Ascending aorta (tissue), 2 donors: ENCODE measurements at regions not wholly inside any gene's neighbourhood (a gene's known extent, or its start where the extent isn't known, plus 50 kb on each side); places are given as distances from the start of the nearest gene placed in this dataset.

Source experiments
- DNase-seq, 2 donors: peaks; one replicate each; pipeline ENCODE4 v3.0.0-alpha.2; 2019; ENCODE audit warnings: low spot score in 2 of 2
- H3K27ac ChIP-seq, 2 donors: fragments of 200-600 bp; sonication (generic); one replicate each; pipeline ENCODE4 v1.5.1; 2016 to 2017; ENCODE audit warnings: mild to moderate bottlenecking in 1 of 2
- H3K27me3 ChIP-seq: fragments of 200-600 bp; sonication (generic); one replicate; pipeline ENCODE4 v1.5.1; 2017
- H3K36me3 ChIP-seq, 2 donors: fragments of 200-600 bp; sonication (generic); one replicate each; pipeline ENCODE4 v1.5.1; 2016
- H3K4me1 ChIP-seq, 2 donors: fragments of 200-600 bp; sonication (generic); one replicate each; pipeline ENCODE4 v1.5.1; 2016 to 2017; ENCODE audit warnings: mild to moderate bottlenecking in 1 of 2
- H3K4me3 ChIP-seq, 2 donors: fragments of 200-600 bp; sonication (generic); one replicate each; pipeline ENCODE4 v1.5.1; 2016 to 2017; ENCODE audit warnings: mild to moderate bottlenecking in 1 of 2
- H3K9me3 ChIP-seq, 2 donors: fragments of 200-600 bp; sonication (generic); one replicate each; pipeline ENCODE4 v1.5.1; 2016
- intact Hi-C: fragments of 100-400 bp; cut with DNase I; formaldehyde crosslinking; loops from one replicate; pipeline ENCODE4 v1.15.1; 2023
- TF ChIP-seq, protein P1 (sequence below), 3 experiments: fragments of 200-600 bp in 2 of 3; fragments of 450-650 bp in 1 of 3; sonication (generic) in 2 of 3; IDR thresholded peaks; one replicate each; pipeline ENCODE4 v1.5.1; 2016 to 2019; ENCODE audit warnings: antibody characterized with exemption in 3 of 3, mild to moderate bottlenecking in 1 of 3, moderate library complexity in 1 of 3

DNA sequence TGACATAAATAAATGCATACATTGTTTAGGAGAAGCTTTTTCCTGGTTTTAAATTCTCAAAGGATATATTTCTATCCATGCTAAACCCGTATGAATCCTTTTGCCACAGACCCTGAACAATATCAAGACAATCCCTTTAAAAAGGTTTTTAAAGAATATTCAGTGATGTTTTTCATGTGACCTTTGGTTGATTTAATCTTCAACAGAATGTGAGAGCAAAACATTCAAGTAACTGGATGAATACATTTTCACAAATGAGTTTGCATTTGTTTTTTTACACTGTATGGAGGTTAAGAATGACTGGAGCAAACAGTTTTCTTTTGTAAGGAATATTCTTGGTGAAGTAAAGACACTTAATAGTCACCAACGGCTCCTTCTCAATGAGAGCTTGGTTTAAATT is 139.4 kb upstream of the CWC22 start:
- Histone ChIP-seq H3K4me3 (no peak overlapping the region), H3K4me1 (no peaks in the 10 kb centered on the region), H3K36me3 (no peaks in the 10 kb centered on the region), H3K27me3 (no peaks in the 10 kb centered on the region), H3K9me3 (no peaks in the 10 kb centered on the region), H3K27ac (no peak overlapping the region)
- intact Hi-C loops, result no loop called here
- no peak for DNase-seq
- TF ChIP-seq, protein P1, sequence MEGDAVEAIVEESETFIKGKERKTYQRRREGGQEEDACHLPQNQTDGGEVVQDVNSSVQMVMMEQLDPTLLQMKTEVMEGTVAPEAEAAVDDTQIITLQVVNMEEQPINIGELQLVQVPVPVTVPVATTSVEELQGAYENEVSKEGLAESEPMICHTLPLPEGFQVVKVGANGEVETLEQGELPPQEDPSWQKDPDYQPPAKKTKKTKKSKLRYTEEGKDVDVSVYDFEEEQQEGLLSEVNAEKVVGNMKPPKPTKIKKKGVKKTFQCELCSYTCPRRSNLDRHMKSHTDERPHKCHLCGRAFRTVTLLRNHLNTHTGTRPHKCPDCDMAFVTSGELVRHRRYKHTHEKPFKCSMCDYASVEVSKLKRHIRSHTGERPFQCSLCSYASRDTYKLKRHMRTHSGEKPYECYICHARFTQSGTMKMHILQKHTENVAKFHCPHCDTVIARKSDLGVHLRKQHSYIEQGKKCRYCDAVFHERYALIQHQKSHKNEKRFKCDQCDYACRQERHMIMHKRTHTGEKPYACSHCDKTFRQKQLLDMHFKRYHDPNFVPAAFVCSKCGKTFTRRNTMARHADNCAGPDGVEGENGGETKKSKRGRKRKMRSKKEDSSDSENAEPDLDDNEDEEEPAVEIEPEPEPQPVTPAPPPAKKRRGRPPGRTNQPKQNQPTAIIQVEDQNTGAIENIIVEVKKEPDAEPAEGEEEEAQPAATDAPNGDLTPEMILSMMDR (IDR thresholded peaks at IDR 0.05), result no peak

DNA sequence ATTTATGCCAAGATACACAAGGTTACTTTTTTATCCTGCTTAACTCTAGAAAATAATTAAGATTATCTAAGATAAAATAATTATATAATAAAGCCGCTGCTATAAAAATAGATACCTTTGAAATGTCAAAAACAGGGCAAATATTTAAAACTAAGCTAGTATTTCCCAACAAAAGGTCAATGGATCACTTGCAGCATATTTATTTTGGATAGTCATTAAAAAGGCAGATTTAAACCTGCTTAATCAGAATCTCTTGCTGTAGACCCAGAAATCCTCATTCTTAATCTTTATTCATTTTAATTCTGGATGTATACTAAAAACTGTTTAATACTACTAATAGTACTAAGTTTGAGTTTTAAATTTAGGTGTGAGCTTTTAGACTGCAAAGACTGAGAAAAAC is 139.0 kb upstream of the CWC22 start:
- H3K4me1 ChIP-seq, result no peaks in the 10 kb centered on the region
- TF ChIP-seq, protein P1 (IDR thresholded peaks at IDR 0.05), result no peak
- no peaks in the 10 kb centered on the region for H3K27me3 ChIP-seq
- no peak for DNase-seq
- intact Hi-C loops, result no loop called here
- H3K36me3 ChIP-seq, result no peaks in the 10 kb centered on the region
- no peaks in the 10 kb centered on the region for H3K9me3 ChIP-seq
- no peak overlapping the region for H3K4me3 ChIP-seq
- H3K27ac ChIP-seq, result no peak overlapping the region

DNA sequence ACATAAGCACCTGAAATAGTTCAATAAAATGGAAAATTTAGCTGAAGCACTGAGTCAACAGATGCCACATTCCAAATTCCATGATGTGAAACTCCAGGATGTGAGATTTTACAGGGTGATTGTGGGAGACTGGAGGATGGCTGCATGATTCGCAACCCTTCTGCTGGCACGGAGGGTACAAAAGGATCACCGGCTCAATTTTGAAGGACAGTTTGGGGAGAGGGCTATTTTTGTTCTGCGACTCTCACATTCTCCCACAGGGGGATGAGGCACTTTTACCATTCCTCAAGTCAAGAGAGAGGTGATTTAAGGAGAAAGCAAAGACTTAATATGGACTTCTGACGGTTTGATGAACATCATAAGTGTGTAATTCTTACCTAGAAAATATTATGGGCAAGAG is 138.1 kb upstream of the CWC22 start:
- intact Hi-C loops, result no loop called here
- Histone ChIP-seq H3K27ac (no peak overlapping the region), H3K27me3 (no peaks in the 10 kb centered on the region), H3K4me1 (no peaks in the 10 kb centered on the region), H3K4me3 (no peak overlapping the region), H3K36me3 (no peaks in the 10 kb centered on the region), H3K9me3 (no peaks in the 10 kb centered on the region)
- no peak for DNase-seq
- TF ChIP-seq, protein P1 (IDR thresholded peaks at IDR 0.05), result no peak

DNA sequence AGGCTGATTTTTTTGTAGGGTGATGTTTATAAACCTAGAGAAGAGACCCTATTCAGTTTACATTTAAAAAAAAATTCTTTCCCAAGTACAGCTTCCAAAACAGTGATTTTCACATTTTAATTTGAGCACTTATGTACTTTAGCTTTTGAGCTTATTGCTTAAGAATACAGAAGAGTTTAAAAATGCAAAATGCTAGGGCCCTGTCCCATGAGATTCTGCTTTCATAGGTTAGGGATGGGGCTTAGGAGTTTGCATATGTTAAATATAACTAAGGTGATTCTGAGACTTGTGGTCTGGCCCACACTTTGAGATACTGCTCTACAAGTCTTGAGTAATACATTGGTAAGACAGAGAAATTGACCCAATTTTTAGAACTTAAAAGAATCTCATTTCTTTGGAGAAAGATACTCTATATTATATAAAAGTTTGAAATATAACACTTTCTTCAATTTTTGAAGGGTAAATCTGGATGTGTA is 137.3 kb upstream of the CWC22 start:
- no peak for DNase-seq
- no peaks in the 10 kb centered on the region for H3K36me3 ChIP-seq

DNA sequence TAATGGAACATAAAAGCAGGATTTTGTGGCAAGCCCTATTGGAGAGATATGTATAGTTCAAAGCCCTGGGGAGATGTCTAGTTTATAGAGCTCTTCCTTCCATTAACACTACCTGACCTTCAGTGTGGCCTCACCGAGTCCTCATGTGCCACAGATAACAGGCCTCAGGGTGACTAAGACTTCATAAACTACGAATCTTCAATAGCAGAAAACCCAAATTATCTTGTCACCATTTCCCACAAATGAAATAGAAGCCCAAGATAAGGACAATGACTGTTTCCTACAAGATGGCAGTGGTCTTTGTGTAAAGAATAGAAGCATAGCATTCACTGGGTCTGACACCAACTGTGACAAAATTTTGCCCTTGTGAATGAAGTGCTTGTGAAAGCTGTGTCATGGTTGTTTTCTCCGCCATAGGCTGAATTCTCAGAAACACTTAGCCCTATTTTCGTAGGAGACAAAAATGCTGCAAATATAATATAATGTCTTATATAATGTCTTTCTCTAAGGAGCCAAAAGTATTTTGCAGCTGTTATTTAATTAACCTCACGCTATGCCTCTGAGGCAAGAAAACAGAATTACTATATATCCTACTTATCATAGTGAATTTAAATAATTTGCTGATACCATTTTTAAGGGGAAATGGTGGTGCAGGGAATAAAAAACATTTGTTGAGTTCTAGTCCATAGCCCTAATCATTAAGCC is 136.7 kb upstream of the CWC22 start:
- no peaks in the 10 kb centered on the region for H3K36me3 ChIP-seq
- TF ChIP-seq, protein P1 (IDR thresholded peaks at IDR 0.05), result no peak
- H3K27me3 ChIP-seq, result no peaks in the 10 kb centered on the region
- H3K4me1 ChIP-seq, result no peaks in the 10 kb centered on the region
- no peak overlapping the region for H3K27ac ChIP-seq
- DNase-seq, result no peak
- no peaks in the 10 kb centered on the region for H3K9me3 ChIP-seq
- intact Hi-C loops, result no loop called here
- no peak overlapping the region for H3K4me3 ChIP-seq

More for the DNA sequence above, 137.3 kb upstream of the CWC22 start:
- no peak overlapping the region for H3K27ac ChIP-seq
- intact Hi-C loops, result no loop called here
- H3K4me3 ChIP-seq, result no peak overlapping the region
- no peaks in the 10 kb centered on the region for H3K9me3 ChIP-seq
- TF ChIP-seq, protein P1 (IDR thresholded peaks at IDR 0.05), result no peak
- no peaks in the 10 kb centered on the region for H3K4me1 ChIP-seq
- no peaks in the 10 kb centered on the region for H3K27me3 ChIP-seq
